C4-2B (cell line): ENCODE measurements at regions not wholly inside any gene's neighbourhood (a gene's known extent, or its start where the extent isn't known, plus 50 kb on each side); places are given as distances from the start of the nearest gene placed in this dataset.

Source experiments
- ZFX ChIP-seq: fragments of 450-650 bp; IDR thresholded peaks from 2 replicates; pipeline ENCODE4 v1.6.1; 2017
- TF ChIP-seq, protein P1 (sequence below): fragments of 450-650 bp; conservative IDR thresholded peaks from 2 replicates; pipeline ENCODE4 v1.5.1; 2017; ENCODE audit warnings: mild to moderate bottlenecking

- TF ChIP-seq, protein P1, sequence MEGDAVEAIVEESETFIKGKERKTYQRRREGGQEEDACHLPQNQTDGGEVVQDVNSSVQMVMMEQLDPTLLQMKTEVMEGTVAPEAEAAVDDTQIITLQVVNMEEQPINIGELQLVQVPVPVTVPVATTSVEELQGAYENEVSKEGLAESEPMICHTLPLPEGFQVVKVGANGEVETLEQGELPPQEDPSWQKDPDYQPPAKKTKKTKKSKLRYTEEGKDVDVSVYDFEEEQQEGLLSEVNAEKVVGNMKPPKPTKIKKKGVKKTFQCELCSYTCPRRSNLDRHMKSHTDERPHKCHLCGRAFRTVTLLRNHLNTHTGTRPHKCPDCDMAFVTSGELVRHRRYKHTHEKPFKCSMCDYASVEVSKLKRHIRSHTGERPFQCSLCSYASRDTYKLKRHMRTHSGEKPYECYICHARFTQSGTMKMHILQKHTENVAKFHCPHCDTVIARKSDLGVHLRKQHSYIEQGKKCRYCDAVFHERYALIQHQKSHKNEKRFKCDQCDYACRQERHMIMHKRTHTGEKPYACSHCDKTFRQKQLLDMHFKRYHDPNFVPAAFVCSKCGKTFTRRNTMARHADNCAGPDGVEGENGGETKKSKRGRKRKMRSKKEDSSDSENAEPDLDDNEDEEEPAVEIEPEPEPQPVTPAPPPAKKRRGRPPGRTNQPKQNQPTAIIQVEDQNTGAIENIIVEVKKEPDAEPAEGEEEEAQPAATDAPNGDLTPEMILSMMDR = no peak
- TF ChIP-seq ZFX = no peak
Observed at GRCh38 chr1:60345621-60346020, 272.1 kb upstream of the C1orf87 start.
